GM18517 (cell line): ENCODE measurements at regions not wholly inside any gene's neighbourhood (a gene's known extent, or its start where the extent isn't known, plus 50 kb on each side); places are given as distances from the start of the nearest gene placed in this dataset.
A peak's percentile ranks its signal among the peaks of the same experiment; 100 is the strongest.

Source experiments
- ATAC-seq: cut with Tn5 transposase; IDR thresholded peaks from one replicate; pipeline ENCODE4 v1.9.1; 2021; ENCODE audit warnings: mild to moderate bottlenecking, moderate library complexity; ENCODE audit not compliant: unreplicated experiment

DNA sequence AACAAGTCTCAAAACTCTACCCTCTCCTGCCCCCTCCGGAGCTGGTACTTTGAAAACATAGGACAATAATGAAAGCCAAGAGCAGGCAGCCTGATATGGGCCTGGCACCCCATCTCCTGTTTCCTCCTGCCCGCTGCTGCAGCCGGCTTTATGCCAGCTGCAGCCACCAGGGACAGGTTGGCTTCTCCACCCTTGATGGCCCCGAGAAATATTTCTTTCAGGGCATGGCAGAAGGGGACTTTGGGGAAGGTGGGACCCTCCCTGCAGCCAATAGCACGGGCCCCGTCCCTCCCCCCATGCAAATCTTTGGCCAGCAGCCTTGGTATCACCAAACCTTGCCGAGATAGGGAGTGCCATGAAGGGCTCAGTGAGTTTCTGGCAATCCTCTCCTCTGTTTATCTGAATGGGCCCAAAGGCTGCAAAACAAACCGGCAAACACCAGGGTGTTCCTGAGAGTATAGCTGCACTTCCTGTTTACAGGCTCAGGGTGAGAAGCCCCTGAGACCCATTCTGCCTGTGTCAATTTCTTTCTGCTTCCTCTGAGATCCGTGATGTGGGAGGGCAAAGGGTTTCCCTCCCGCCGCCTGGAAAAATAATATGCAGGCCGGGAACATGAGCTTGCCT lies 73.4 kb upstream of the BOD1 start:
- peak; percentile 54 for ATAC-seq

DNA sequence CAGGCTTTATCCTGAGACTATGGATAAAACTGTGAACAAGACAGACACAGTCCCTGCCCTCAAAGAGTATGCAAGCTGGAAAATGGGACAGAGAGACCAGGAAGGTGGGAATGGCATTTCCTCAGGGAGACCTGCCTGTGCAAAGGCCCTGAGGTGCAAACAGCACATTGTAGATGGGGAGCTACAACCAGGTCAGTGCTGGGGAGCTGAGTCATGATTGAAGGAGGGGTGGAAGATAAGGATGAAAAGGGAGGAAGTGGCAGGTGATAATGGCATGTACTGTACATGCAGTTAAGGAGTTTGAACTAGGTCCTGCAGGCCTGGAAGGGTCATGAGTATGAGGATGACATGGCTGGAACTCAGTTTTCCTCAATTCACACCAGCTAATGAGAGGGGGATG lies 75.5 kb upstream of the BOD1 start:
- ATAC-seq: no peak

DNA sequence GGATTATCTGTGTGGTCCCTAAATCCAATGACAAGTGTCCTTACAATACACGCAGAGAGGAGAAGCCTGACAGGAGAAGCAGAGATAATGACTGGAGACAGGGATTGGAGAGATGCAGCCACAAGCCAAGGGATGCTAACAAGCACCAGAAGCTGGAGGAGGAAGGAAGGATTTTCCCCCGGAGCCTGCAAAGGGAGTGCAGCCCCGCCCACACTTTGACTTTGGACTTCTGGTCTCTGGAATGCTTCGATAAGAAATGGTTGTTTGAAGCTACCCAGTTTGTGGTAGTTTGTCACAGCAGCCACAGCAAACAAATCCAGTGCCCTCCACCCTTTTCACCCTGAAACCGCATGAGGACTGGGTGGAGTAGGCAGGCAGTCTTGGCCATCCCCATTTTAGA lies 77.2 kb upstream of the BOD1 start:
- ATAC-seq: no peak

DNA sequence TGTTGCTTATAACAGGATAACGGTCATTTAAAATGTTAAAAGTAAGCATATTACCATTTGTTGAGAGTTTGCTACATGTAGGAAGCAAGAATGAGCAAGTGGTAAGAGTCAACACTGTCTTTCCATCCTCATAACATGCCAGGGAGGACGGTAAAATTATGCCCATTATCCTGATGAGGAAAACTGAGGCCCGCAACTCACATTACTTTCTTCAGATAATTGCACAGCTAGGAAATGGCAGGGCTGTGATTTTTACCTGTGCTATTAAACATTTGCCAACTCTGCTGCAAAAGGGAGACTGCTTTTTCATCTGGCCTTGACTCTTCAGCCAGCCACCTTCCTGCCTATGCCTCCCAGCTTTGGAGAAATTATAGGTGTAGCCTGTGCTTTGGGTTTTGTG lies 79.8 kb upstream of the BOD1 start:
- ATAC-seq: no peak

DNA sequence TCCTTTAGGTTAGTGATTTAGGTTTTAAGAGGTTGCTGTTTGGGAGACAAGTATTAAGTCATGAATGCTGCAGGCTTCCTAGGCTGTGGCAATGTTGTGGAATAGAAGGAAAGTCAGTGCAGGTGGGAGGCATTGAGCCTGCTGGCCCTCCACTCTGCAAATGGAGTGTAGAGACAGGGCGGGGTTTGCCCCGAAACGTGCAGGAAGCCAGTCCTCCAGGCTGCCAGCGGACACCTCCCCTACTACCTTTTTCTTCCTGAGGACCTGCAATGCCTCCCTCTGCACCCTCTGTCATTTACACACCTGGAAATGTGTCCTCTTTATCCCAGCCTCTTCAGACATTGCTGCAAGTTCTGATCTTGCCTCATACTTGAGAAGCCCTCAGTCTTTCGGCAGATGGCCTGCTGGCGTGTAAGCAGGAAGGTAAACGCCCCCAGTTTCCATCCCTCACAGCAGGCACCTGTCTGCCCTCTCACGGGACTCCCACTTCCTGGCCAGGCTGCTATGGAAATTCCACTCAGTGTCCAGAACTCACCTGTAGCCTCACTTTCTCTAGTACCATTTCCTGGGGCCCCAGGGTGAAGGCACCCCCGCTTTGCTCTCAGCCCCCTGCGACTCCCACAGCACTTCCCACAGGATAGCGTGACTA lies 81.6 kb upstream of the BOD1 start:
- no peak for ATAC-seq

DNA sequence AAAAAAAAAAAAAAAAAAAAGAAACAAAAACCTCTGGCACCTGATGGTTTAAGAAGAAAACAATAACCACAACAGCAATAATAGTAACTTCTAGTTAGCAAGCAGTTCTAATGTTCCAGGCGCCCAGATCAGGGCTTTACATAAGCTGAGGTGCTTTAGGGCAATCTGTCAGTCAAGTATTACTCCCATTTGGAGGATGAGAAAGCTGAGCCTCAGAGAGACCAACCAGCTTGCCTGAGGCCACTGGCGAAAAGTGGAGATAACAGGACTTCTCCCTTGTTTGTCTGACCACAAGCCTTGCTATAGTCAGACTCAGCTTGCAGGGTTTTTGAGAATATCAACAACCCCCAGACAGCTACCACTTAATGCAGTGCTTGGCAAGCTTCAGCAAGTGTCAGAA lies 83.5 kb upstream of the BOD1 start:
- no peak for ATAC-seq

DNA sequence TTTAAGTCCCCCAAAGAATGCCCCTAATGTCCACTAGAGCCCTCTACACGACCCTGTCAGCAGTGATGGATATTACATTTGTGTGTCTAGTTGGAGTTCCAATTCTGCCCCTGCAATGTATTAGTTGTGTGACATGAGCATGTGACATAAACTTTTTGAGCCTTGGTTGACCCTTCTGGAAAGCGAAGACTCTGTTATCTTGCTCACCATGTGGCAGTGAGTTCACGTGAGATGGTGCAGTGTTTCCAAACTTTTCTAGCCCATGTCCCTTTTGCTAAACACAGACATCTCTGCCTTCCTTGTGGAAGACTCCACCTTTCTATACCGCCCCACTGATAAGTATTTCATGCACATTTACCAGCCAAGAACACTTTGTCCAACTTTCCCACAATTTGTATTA lies 87.0 kb upstream of the BOD1 start:
- ATAC-seq: no peak

DNA sequence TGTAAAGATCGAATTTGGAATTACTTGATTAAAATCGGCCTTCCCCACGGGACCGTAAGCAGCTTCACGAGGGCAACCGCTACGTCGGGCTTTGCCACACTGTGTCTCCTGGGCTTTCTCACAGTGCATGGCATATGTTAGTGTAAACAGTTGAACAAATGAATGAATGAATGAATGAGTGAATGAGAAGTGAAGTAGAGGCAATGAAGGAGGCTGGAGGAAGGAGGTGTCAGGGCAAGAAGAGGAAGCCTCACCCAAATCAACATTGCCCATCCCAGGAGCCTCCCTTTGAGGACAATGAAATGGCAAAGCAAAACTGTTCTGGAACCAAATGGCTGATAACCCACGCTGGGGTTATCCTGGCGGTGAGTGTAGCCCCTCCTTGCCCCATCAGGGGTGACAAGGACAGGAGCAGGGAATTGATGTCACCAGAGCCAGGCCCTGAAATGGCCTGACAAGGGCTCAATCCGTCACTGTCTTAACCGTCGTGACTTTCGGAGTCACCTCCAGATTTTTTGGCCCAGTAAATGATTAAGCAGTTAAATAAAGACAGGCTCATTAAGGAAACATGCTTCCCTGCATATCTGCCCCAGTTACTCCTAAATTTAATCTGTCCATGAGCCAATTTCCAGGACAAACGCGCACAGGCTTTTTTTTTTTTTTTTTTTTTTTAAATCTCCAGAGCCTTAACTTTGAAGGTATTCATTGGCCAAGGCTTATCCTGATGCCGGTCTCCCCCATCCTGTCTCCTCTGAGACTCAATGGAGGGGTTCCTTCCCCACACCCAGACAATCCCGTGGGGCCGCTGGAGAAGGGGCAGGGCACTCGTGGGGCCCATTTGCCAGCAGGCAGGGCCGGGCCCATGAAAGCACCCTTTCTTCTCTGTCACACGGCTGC lies 88.4 kb upstream of the BOD1 start:
- no peak for ATAC-seq

DNA sequence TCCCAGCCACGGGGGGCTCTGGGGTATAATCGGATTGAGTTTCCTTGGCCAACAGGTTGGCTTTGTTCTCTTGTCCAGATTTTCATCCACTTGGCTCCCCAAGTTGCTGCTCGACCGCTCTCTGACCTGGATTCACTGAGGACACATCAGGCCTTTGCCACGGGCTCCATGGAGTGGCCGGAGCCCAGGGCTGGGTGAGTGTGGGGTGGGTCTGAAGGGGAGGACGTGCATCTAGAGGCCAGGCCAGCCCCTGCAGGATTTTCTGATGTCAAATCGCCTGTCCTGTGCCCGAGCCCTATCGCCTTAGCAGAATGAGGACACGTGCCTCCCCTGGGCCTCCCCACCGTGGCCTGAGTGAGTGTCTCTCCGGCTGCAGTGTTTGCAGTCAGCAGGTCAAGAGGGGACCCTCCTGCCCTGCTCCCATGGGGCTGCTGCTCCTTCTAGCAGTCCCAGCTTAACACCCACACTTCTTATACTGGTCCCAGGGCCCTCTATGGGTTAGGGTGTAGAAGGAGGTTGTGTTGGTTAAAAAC lies 89.1 kb upstream of the BOD1 start:
- ATAC-seq: no peak

DNA sequence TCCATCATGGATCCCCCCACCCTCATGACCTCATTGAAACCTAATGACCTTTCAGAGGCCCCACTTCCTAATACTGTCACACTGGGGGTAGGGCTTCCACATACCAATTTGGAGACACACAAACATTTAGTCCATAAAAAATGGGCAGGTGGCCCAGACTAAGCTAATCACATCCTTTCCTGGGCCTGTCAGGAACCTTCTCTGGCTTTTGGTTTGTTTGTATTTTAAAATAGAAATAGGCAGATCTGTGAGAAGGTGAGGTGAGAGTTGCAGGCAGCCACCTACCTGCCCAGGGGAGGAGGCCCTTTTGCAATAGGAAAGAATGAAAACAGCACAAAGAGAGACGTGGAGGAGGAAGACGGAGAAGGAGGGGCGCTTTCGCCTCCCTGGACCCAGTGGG lies 90.2 kb upstream of the BOD1 start:
- ATAC-seq: no peak

DNA sequence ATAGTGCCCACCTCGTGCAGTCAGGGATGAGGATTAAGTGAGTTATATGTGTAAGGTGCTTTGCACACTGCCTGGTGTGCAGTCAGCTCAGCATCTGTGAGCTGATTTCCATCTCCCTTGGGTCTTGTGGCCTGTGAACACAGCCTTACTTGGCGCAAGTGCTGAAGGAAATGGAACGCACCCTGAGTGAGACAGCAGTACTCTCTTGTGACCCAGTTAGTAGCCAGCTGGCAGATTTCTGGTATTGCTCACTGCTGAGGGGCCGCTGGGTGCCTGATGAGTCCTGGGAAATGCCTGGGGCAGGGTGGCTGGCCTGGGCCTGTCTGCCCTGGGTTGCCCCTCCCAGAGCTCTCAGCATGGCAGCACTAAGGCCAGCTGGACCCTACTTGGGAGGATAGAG lies 90.9 kb upstream of the BOD1 start:
- ATAC-seq: peak; percentile 83

DNA sequence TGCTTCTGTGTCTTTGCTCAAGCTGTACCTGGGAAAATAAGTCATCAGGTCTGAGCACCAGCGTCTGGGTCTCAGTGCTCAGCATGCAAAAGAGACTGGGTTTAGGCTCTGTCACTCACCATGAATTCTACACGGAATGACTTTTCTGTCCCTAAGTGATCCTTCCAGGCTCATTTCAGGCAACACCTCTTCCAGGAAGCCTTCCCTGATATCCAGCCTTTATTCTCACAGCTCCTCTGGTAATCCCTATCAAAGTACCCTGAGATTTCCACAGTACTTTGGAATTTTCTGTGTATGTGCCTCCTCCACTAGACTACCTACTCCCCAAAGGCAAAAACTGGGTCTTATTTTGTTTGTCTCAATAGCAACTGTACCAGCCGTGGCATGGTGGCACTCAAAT lies 92.7 kb upstream of the BOD1 start:
- no peak for ATAC-seq

DNA sequence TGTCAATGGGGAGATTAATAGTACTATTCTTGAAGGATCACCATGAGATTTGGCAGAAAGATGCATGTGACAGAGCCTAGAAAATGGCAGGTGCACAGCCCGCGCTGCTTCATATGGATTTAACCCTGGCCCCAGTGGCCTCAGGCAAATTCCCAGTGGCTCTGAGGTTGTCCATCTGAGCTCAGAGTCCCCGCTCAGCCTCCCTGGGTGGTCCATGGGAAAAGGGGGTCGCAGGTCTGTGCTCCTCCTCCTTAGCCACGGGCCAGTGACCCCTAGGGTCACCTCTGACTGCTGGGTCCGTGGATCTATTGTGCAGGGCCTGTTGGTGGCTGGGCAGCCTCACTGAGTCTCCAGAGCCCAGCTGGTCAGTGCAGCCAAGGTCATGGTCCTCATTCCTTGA lies 93.3 kb upstream of the BOD1 start:
- ATAC-seq: no peak

DNA sequence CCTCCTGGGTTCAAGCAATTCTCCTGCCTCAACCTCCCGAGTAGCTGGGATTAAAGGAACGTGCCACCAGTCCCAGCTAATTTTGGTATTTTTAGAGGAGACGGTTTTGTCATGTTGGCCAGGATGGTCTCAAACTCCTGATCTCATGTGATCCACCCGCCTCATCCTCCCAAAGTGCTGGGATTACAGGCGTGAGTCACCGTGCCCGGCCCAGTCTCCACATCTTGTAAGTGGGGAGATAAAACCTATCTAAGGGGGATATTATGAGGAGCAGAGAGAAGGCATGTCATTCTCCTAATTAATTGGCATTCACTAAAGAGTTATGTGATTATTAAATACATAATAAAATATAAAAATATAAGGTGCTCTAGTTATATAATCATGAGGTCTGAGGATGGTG lies 94.1 kb upstream of the BOD1 start:
- ATAC-seq: no peak

DNA sequence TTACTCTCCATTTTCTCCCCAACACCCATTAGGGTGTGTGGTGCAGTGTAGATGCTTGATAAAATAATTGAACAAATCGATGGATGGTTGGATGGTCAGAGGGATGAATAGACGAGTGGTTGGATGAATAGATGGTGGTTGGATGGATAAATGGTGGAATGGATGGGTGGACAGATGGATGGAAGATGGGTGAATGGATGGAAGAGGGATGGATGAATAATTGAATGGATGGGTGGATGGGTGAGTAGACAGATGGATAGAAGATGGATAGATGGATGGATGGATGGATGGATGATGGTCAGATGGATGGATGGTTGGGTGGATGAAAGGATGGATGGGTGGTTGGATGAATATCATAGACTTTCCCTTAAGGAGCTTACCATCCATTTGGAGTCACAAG lies 95.0 kb upstream of the BOD1 start:
- no peak for ATAC-seq

DNA sequence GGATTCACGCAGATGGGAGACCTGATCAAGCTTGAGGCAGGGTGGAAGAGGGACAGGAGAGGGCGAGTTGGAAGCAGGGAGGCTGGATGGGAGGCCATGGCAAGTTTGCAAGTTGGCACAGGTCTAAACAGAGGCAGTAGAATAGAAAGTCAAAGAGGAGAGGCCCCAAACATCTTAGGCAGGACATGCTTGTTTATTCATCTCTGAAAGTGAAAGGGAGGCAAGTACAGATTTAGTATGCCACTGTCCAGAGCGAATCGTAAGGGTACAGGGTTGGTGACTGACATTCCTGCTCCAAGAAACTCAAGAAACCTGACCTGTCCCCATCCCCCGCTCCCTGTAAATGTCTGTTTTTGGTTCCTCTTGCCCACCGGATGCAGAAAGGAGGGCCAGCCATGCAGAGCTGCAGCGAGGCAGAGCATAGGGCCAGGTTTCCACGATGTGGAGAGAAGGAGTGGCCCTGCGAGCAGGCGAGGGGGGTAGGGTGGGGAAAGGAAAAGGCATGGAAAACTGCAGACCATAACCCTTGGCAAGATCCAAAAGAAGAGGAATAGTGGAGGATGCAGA lies 96.2 kb upstream of the BOD1 start:
- ATAC-seq: no peak

DNA sequence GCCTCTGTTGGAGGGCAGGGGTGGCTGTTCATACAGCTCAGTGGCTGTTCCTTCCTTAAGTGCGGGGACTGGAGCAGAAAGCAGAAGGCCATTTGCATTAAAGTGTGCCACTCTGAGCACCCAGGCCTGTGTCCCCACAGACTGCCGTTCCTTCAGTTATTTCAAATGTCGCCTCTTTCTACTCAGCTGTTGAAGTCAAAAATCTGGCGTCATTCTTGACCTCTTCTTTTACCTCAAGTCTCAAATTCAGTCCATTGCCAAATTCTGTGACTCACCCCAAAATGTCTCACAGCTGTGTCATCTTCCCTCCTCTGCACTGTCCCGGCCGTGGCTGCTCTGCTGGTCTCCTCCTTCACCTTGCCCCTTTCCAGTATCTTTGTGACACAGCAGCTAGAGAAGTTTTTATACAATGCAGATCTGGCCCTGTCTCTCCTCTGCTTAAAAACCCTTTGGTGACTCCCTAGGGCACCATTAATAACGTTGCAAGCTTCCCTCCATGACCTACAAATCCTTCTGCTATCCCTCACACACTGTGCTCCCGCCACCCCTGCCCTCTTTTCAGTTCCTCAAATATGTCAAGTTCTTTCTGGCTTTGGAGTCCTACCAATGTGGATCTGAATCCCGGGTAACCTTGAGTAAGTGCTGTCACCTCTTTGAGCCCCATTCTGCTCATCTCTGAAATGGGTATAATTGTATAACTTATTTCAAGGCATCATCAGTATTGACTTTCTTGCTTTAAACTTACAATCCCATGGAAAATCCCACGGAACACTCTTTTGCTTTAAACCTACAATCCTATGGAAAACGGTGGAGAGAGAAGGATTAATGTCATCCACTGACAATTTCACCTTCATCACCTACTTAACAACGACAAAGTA lies 98.3 kb upstream of the BOD1 start:
- no peak for ATAC-seq

DNA sequence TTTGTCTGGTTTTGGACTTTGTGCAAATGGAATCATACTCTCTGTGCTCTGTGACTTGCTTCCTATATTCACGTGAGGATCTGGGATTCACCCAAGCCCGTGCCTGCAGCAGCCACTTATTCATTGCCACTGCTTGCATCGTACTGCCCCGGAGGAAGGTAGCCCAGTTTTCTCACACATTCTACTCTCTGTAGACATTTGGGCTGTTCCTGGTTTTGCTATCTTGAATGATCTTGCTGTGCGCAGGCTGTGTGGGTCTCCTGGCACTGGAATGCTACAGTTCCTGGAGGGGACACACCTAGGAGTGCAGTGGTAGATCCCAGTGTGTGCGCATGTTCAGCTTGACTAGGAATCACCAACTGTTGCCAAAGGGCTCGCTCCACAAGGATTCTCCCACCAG lies 99.2 kb upstream of the BOD1 start:
- no peak for ATAC-seq

DNA sequence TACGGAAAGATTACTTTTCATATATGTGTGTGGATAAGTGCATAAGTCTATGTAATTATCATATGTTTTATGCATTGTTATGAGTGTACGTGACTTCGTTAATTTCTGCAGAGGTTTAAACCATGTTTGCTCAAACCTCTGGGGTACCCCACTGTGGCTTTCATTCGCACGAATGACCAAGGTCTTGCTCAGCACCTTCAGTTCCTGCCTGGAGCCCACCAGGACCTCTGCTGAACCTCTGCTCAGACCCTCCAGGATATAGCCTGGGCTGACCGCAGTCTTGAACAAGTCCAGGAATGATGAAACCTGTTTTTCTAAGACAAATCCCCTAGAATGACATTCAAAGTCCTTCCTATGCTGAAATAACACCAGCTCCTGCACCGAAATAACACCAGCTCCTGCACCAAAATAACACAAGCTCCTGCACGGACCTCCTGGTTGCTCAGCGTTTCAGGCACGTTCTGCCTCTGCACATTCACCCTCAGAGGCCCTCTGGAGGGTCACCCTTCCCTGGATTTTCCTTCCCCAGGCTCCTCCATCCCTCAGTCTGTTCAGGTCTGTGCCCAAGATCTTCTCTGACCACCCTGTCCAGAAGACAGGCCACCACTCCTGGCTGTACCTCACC lies 99.7 kb upstream of the BOD1 start:
- ATAC-seq: no peak

DNA sequence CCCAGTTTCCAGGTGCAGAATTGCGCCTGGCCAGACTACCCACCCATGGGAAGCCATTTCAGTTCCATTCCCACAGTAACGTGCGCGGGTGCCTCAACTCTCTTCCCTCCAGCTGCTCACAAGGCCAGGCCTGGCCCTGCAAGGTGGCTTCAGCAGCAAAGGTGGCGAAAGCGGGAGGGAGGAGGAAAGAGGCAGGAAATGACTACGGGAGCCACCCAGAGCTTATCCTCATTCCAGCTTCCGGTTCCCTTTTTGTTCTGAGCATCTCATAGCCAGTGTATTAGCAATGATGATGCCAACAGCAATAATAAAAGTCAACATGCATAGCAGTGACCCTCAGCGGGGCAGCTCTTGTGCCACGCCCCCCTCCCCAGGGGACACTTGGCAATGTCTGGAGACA lies 101.5 kb upstream of the BOD1 start:
- ATAC-seq: no peak
